Tibial nerve (tissue), 4 donors: ENCODE measurements at regions not wholly inside any gene's neighbourhood (a gene's known extent, or its start where the extent isn't known, plus 50 kb on each side); places are given as distances from the start of the nearest gene placed in this dataset.

Experiments used
- DNase-seq, 2 donors: peaks; one replicate each; pipeline ENCODE4 v3.0.0-alpha.2; 2019; ENCODE audit warnings: low spot score in 2 of 2
- H3K27ac ChIP-seq, 4 donors: fragments of 200-600 bp; sonication (generic) in 3 of 4; one replicate each; pipeline ENCODE4 v1.5.1; 2017 to 2019; ENCODE audit warnings: mild to moderate bottlenecking in 1 of 4
- H3K27me3 ChIP-seq, 2 donors: fragments of 200-600 bp; sonication (generic) in 1 of 2; one replicate each; pipeline versions ENCODE4 v1.5.1 to v1.6.0; 2017 to 2019
- H3K36me3 ChIP-seq, 3 donors: fragments of 200-600 bp; sonication (generic); one replicate each; pipeline ENCODE4 v1.5.1; 2018 to 2019
- H3K4me1 ChIP-seq, 4 donors: fragments of 200-600 bp; sonication (generic) in 3 of 4; one replicate each; pipeline ENCODE4 v1.5.1; 2017 to 2019
- H3K4me3 ChIP-seq, 4 donors: fragments of 200-600 bp; sonication (generic) in 3 of 4; one replicate each; pipeline ENCODE4 v1.5.1; 2017 to 2019; ENCODE audit warnings: mild to moderate bottlenecking in 1 of 4, moderate library complexity in 1 of 4
- H3K9me3 ChIP-seq, 4 donors: fragments of 200-600 bp; sonication (generic) in 3 of 4; one replicate each; pipeline ENCODE4 v1.5.1; 2017 to 2019
- CTCF ChIP-seq, 5 experiments: fragments of 200-600 bp in 3 of 5; fragments of 450-650 bp in 2 of 5; sonication (generic) in 3 of 5; IDR thresholded peaks; one replicate each; pipeline ENCODE4 v1.5.1; 2016 to 2019; ENCODE audit warnings: antibody characterized with exemption in 5 of 5, mild to moderate bottlenecking in 3 of 5, moderate library complexity in 2 of 5
- EP300 ChIP-seq, 2 donors: sonication (generic); formaldehyde crosslinking; IDR thresholded peaks; one replicate each; pipeline ENCODE4 v1.6.1; 2017; ENCODE audit warnings: antibody characterized with exemption in 2 of 2, mild to moderate bottlenecking in 1 of 2
- POLR2A ChIP-seq, 2 donors: fragments of 450-650 bp; IDR thresholded peaks; one replicate each; pipeline ENCODE4 v1.6.1; 2017; ENCODE audit warnings: antibody characterized with exemption in 2 of 2, mild to moderate bottlenecking in 2 of 2, moderate library complexity in 2 of 2
- WGBS, 2 donors: methylation state at CpG; one replicate each; pipeline ENCODE4 v1.1.5; 2018; 5-methylcytosine and 5-hydroxymethylcytosine counted together

DNA sequence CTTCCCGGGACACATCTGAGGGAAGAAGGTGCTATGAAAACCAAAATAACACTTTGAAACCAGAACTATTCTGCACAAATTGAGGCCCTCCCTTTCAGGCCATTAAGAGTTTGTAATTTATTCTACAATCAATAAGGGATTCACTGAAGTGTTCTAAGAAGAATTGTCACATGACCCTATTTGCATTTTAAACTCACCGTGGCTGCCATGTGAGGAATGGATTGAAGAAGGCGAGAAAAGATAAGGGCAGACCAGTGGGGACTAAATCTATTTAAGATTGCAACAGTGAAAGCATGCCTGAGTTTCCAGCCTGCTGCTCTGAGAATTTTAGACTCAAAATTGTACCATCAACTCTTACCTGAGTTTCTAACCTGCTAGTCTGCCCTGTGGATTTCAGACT is 408.8 kb upstream of the SALL1 start:
- Histone ChIP-seq H3K4me1 (no peaks in the 10 kb centered on the region), H3K27me3 (no peaks in the 10 kb centered on the region), H3K36me3 (no peaks in the 10 kb centered on the region), H3K9me3 (no peaks in the 10 kb centered on the region), H3K4me3 (no peak overlapping the region), H3K27ac (no peak overlapping the region)
- 84 to 87% methylated on average over 3 of the region's 3 CpGs for WGBS, 2 donors
- TF ChIP-seq EP300 (IDR thresholded peaks at IDR 0.05), result no peak
- no peak for TF ChIP-seq CTCF (IDR thresholded peaks at IDR 0.05)
- no peak for TF ChIP-seq POLR2A (IDR thresholded peaks at IDR 0.05)
- no peak for DNase-seq

DNA sequence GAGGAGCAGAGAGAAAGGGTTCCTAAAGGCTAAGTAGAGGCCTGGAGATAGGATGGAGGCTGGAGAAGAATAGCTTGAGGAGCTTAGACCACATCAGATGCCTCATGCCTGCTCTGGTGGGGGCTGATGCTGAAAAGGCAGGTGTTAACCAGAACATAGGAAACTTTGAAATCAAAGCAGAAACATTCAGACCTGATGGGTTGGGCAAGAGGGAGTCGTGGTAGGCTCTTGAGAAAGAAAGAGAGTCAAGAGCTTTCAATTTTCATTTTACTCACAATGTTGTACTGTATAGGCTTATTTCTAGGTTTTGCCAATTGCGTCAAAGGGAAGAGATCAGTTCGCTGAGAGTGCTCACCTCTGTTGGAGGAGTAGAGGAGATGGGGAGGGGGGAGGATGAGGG is 406.6 kb upstream of the SALL1 start:
- Histone ChIP-seq H3K4me3 (no peak overlapping the region), H3K27me3 (no peaks in the 10 kb centered on the region), H3K27ac (no peak overlapping the region), H3K36me3 (no peaks in the 10 kb centered on the region), H3K9me3 (no peaks in the 10 kb centered on the region), H3K4me1 (no peaks in the 10 kb centered on the region)
- 83 to 89% methylated on average over 3 of the region's 3 CpGs for WGBS, 2 donors
- DNase-seq, result no peak
- TF ChIP-seq POLR2A (IDR thresholded peaks at IDR 0.05), result no peak
- no peak for TF ChIP-seq EP300 (IDR thresholded peaks at IDR 0.05)
- TF ChIP-seq CTCF (IDR thresholded peaks at IDR 0.05), result no peak

- WGBS, 2 donors, result 19 to 20% methylated on average over 9 of the region's 9 CpGs
- TF ChIP-seq EP300 (IDR thresholded peaks at IDR 0.05), result peak in 1 of 2 donors; percentile 7
- TF ChIP-seq POLR2A (IDR thresholded peaks at IDR 0.05), result no peak
- no peak for TF ChIP-seq CTCF (IDR thresholded peaks at IDR 0.05)
- DNase-seq, result peak in 1 of 2 donors; percentile 39
- Histone ChIP-seq H3K27ac (no peak overlapping the region), H3K27me3 (no peaks in the 10 kb centered on the region), H3K9me3 (no peaks in the 10 kb centered on the region), H3K4me1 (no peaks in the 10 kb centered on the region), H3K4me3 (no peak overlapping the region), H3K36me3 (no peaks in the 10 kb centered on the region)
Observed at GRCh38 chr16:51556694-51557340, 405.7 kb upstream of the SALL1 start.

DNA sequence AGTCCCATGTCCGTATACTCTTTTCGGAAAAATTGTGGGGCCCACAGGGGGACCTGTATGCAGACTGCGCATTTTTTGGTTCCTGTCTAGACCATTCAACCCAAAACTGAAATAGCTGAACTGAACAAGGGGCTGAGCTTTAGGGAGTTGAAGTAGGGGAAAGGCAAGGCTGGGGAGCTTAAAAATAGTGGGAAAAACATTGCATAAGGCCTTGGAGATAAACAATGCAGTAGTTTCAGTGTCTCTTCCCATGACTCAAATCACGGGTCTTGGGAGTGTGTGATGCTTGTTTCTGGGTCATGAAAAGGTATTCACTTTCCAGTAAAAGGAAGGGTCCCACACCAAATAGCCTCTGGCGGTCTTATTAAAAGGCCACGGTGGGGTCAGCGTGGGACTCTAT is 402.8 kb upstream of the SALL1 start:
- Histone ChIP-seq H3K4me3 (no peak overlapping the region), H3K4me1 (no peaks in the 10 kb centered on the region), H3K9me3 (no peaks in the 10 kb centered on the region), H3K27me3 (no peaks in the 10 kb centered on the region), H3K27ac (no peak overlapping the region), H3K36me3 (no peaks in the 10 kb centered on the region)
- 66 to 77% methylated on average over 7 of the region's 7 CpGs for WGBS, 2 donors
- TF ChIP-seq CTCF (IDR thresholded peaks at IDR 0.05) (no peak), POLR2A (IDR thresholded peaks at IDR 0.05) (no peak), EP300 (IDR thresholded peaks at IDR 0.05) (no peak)
- DNase-seq, result no peak

DNA sequence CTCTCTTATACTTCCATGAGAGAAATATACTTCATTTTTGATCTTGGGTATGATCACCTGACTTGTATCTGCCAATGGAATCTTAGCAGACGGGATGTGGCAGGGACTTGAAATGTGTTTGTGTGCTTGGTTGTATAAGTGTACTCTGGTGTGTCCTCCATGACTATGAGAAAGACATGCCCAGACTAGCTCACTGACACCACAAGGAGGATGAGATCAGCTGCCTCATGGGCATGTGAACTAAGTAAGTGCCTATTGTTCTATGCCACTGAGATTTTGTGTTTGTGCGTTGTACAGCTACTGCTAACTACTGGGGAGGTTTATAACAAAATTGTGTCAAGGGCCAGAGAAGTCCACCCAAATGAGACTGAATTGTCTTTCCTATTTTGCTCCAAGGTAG is 402.2 kb upstream of the SALL1 start:
- no peak overlapping the region for H3K4me3 ChIP-seq
- no peak for DNase-seq
- TF ChIP-seq CTCF (IDR thresholded peaks at IDR 0.05), result no peak
- no peaks in the 10 kb centered on the region for H3K9me3 ChIP-seq
- no peaks in the 10 kb centered on the region for H3K36me3 ChIP-seq
- 88 to 89% methylated on average over 2 of the region's 2 CpGs for WGBS, 2 donors
- H3K27ac ChIP-seq, result no peak overlapping the region
- H3K27me3 ChIP-seq, result no peaks in the 10 kb centered on the region
- H3K4me1 ChIP-seq, result no peaks in the 10 kb centered on the region
